DOHH2 (cell line): ENCODE measurements at regions not wholly inside any gene's neighbourhood (a gene's known extent, or its start where the extent isn't known, plus 50 kb on each side); places are given as distances from the start of the nearest gene placed in this dataset.

Experiments used
- H3F3A ChIP-seq: fragments of 200-600 bp; sonication (generic), shearing (Covaris generic); 2 replicates; pipeline ENCODE4 v1.6.0; 2016; ENCODE audit warnings: antibody characterized with exemption, mild to moderate bottlenecking; ENCODE audit not compliant: control insufficient read depth, insufficient read depth
- H3K27ac ChIP-seq: fragments of 200-600 bp; sonication (generic); 2 replicates; pipeline ENCODE4 v1.5.1; 2014; ENCODE audit warnings: low read depth, mild to moderate bottlenecking, low read length, moderate library complexity
- H3K27me3 ChIP-seq: fragments of 200-600 bp; sonication (generic); 2 replicates; pipeline ENCODE4 v1.6.1; 2014; ENCODE audit warnings: mild to moderate bottlenecking, low read length, mixed read lengths; ENCODE audit not compliant: control insufficient read depth
- H3K36me3 ChIP-seq: fragments of 200-600 bp; sonication (generic); 2 replicates; pipeline ENCODE4 v1.6.1; 2014; ENCODE audit warnings: mild to moderate bottlenecking, low read length, moderate library complexity, mixed read lengths; ENCODE audit not compliant: control insufficient read depth
- H3K4me1 ChIP-seq: fragments of 200-600 bp; sonication (generic); 2 replicates; pipeline ENCODE4 v1.6.1; 2014; ENCODE audit warnings: mild to moderate bottlenecking, low read length, mixed read lengths; ENCODE audit not compliant: control insufficient read depth
- H3K4me2 ChIP-seq: fragments of 200-600 bp; sonication (generic); 2 replicates; pipeline ENCODE4 v1.6.0; 2014; ENCODE audit warnings: mild to moderate bottlenecking, low read length, moderate library complexity
- H3K4me3 ChIP-seq: fragments of 200-600 bp; sonication (generic); 2 replicates; pipeline ENCODE4 v1.5.1; 2014; ENCODE audit warnings: mild to moderate bottlenecking, low read length, mixed read lengths
- H3K79me2 ChIP-seq: fragments of 200-600 bp; sonication (generic); 2 replicates; pipeline ENCODE4 v1.6.1; 2014; ENCODE audit warnings: mild to moderate bottlenecking, low read length, mixed read lengths; ENCODE audit not compliant: control insufficient read depth
- H3K9me2 ChIP-seq: fragments of 200-600 bp; sonication (generic); replicated peaks from 2 replicates; pipeline ENCODE4 v1.6.1; 2014; ENCODE audit warnings: mild to moderate bottlenecking, low read length, mixed read lengths; ENCODE audit not compliant: control insufficient read depth
- H3K9me3 ChIP-seq: fragments of 200-600 bp; sonication (generic); 2 replicates; pipeline ENCODE4 v1.6.1; 2014; ENCODE audit warnings: antibody characterized with exemption, low read length, mixed read lengths; ENCODE audit not compliant: control insufficient read depth, insufficient read depth
- H4K20me1 ChIP-seq: fragments of 200-600 bp; sonication (generic); 2 replicates; pipeline ENCODE4 v1.6.0; 2014; ENCODE audit warnings: low read depth, mild to moderate bottlenecking, antibody characterized with exemption, low read length, moderate library complexity; ENCODE audit not compliant: control insufficient read depth, insufficient read depth
- CTCF ChIP-seq: fragments of 200-600 bp; sonication (generic); IDR thresholded peaks from one replicate; pipeline ENCODE4 v1.5.1; 2014; ENCODE audit warnings: antibody characterized with exemption, mild to moderate bottlenecking, low read depth, low read length; ENCODE audit not compliant: poor library complexity, severe bottlenecking
- EZH2phosphoT487 ChIP-seq: fragments of 200-600 bp; sonication (generic); IDR thresholded peaks from 2 replicates; pipeline ENCODE4 v1.6.1; 2017; ENCODE audit warnings: borderline replicate concordance, mild to moderate bottlenecking, antibody characterized with exemption, low read length, moderate library complexity, mixed read lengths

GRCh38 chr10:64023926-64024470, 502.8 kb downstream of the REEP3 start:
- no peak overlapping the region for H3K4me3 ChIP-seq
- no peak for TF ChIP-seq CTCF
- no peak for TF ChIP-seq EZH2phosphoT487
- H3K4me1 ChIP-seq, result no peaks in the 10 kb centered on the region

DNA sequence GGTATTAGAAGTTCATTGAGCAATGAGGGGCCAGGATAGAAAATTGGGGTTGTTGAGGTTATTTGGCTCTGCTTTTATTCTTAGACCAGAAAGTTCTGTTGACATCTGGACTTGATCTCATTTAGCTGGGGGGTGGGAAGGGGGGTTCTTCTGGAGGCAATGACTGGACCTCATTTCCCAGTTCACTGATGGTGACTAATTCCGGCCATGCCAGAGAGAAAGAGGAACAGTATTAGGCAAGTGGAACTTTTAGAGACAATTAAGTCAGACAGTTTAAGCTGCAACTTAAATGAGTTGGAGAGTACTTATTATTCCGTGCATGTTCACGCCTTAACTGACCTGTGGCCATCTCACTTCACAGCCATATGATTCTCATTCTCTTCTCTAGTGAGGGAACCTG, 512.5 kb downstream of the REEP3 start:
- Histone ChIP-seq H3K27me3 (no peaks in the 10 kb centered on the region), H3K9me3 (no peaks in the 10 kb centered on the region), H3F3A (no peaks in the 10 kb centered on the region), H3K4me1 (no peaks in the 10 kb centered on the region), H4K20me1 (no peaks in the 10 kb centered on the region), H3K4me2 (no peak overlapping the region), H3K36me3 (no peaks in the 10 kb centered on the region), H3K27ac (no peak overlapping the region), H3K79me2 (no peaks in the 10 kb centered on the region), H3K9me2 (no peaks in the 10 kb centered on the region), H3K4me3 (no peak overlapping the region)
- TF ChIP-seq EZH2phosphoT487 (no peak), CTCF (no peak)

More at GRCh38 chr10:64023926-64024470, 502.8 kb downstream of the REEP3 start:
- Histone ChIP-seq H4K20me1 (no peaks in the 10 kb centered on the region), H3K27ac (no peak overlapping the region), H3K79me2 (no peaks in the 10 kb centered on the region), H3K9me2 (no peaks in the 10 kb centered on the region), H3K4me2 (no peak overlapping the region), H3F3A (no peaks in the 10 kb centered on the region), H3K36me3 (no peaks in the 10 kb centered on the region), H3K9me3 (no peaks in the 10 kb centered on the region), H3K27me3 (no peaks in the 10 kb centered on the region)

GRCh38 chr10:64036321-64036930, 515.2 kb downstream of the REEP3 start:
- Histone ChIP-seq H3K79me2 (no peaks in the 10 kb centered on the region), H3K27me3 (no peaks in the 10 kb centered on the region), H3K9me2 (no peaks in the 10 kb centered on the region), H4K20me1 (no peaks in the 10 kb centered on the region), H3K27ac (no peak overlapping the region), H3F3A (no peaks in the 10 kb centered on the region), H3K36me3 (no peaks in the 10 kb centered on the region), H3K4me3 (no peak overlapping the region), H3K4me1 (peaks cover 4% of the 10 kb centered on the region; the same call in 1 of the 2 replicates), H3K9me3 (no peaks in the 10 kb centered on the region), H3K4me2 (no peak overlapping the region)
- no peak for TF ChIP-seq CTCF
- no peak for TF ChIP-seq EZH2phosphoT487
